Mesenteric fat pad (tissue), 1 donor: ENCODE measurements at regions not wholly inside any gene's neighbourhood (a gene's known extent, or its start where the extent isn't known, plus 50 kb on each side); places are given as distances from the start of the nearest gene placed in this dataset.

ENCODE experiments used
- DNase-seq: peaks from one replicate; pipeline ENCODE4 v3.0.0-alpha.2; 2020; ENCODE audit warnings: low spot score
- donor health status: DM: yes; HTN: yes; CAD: no.

- no peak for DNase-seq
Observed at GRCh38 chr12:4056910-4057845, 184.0 kb upstream of the PARP11 start.

DNA sequence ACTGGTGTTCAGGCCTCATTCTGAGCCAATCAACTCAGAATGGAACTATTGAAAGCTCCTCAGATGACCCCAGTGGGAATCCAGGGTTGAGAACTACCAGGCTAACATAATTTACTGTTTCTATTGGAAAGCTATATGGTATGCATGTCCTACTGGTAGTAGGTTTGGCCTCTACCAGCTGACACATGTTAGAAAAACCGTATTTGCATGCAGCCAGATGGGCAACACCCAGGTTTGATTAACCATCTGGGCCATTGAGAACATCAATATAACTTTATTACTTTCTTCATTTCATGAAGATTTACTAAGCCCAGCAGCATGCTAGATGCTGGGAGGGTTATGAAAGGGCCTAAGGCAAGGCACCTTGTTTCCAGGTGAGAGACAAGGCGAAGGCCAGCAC lies 181.4 kb upstream of the PARP11 start:
- no peak for DNase-seq

DNA sequence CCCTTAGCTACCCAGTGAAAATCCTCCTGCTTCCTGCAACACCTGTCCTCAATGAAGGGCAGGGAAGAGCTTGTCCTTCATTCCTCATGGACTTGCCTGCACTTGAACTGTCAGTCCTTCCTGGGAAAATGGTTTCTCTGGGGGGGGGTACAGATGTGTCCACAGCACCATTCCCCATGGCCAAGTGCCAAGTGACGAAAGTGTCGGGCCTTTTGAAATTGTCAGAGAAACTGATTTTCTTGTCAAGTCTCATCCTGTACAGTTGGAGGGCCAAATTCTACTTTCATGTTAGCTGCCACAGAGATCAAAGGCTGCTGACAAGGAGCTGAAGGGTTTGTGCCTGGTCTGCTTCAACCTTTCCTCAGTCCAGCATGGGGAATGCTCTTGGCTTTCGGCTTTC lies 179.5 kb upstream of the PARP11 start:
- DNase-seq = no peak

DNA sequence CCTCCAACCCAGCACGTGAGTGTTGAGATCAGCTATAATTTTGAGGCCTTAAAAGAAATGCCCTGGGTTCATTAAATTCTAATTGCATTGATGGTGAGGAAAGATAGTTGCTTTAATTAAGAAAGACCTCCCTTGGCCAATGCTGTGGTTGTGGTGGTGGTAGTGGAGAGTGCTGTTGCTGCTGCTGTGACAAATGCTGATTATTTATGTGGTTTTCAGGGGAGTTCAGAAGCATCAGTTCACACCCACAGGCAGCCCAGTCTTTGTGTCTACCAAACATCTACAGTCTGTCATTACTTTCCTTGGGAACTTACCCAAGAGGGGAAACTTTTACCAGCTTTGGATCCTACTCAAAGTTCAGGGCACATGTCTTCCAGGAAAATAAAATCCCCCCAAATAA lies 178.4 kb upstream of the PARP11 start:
- DNase-seq = no peak

DNA sequence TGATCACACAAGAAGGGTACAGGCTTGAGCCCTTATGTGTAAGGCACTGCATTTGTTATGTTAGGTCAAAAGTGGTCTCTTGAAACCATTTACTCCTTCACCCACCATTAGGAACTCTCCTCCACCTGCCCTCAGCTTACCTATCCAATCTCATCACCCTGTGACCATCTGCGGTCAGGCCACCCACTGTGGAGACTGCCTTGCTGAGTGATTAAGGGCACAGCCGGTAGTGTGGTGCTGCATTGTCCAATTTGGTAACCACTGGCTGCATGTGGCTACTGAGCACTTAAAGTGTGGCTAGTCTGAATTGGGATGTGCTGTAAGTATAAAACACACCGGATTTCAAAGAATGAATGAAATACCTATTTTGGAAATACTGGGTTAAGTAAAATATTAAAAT lies 177.1 kb upstream of the PARP11 start:
- no peak for DNase-seq

DNA sequence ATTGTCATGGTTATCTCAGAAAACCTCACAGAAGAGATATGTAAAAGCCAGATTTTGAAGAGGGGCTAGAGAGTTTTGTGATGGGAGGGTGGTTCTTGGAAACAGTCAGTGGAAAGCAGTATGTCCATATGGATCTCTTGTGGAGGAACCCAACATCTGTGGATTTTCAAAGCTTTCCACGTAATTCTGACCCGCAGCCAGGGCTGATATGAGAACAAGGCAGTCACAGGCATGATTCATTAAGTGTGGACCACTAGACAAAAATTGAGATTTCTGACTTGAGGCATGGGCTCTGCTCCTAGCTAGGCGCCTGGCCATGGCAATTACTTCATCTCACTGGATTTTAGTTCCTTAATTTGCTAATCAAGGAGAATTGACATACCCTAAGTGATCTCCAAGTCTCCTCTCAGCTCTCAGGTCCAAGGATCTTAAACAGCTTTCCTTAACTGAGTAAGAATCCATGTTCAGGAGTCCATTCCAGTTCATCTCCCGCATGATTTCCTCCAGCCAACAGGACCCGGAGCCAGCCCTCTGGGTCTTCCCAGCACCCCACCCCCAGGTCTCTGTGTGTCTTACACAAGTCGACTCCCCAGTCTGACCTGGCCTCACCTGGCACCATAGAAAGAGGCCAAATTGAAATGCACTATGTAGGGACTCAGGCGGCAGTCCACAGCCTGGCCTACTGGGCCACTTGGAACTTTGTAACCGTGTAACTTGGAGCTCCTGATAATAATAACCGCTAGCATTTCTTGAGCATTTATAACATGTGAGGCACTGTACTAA lies 176.3 kb upstream of the PARP11 start:
- DNase-seq = no peak

DNA sequence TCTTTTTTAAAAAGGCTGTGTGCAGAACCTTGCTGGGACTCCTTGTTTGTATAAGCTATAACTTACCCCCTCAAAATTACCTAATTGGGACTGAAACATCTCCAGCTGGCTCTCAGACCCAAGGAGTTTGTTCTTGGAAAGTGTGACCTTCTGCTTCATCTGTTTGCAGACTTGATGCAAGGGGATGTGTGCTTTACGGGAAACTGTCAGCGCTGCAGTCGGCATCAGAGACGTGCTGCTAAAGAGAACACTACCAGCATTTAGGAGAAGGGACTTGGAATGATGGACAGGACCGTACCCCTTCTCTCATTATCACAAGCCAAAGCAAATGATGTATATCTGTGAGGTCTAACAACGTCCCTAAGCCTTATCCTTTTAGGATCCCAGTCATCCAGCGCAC lies 174.2 kb upstream of the PARP11 start:
- DNase-seq = no peak

DNA sequence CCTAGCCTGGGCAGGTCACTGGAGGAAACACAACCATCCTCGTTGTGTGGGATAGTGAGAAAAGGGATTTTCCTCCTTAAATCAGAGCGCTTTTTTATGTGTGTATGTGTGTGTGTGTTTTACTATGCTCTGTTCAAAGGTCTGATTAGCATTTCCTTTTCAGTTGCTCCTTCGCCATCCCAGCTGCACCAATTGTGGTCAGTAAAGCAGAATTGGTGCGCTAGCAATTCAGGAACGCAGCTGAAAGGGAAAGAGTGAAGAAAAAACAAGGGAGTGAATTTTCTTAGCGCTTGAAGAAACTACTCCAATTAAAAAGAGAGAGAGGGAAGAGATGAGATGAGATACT lies 173.3 kb upstream of the PARP11 start:
- DNase-seq = no peak

DNA sequence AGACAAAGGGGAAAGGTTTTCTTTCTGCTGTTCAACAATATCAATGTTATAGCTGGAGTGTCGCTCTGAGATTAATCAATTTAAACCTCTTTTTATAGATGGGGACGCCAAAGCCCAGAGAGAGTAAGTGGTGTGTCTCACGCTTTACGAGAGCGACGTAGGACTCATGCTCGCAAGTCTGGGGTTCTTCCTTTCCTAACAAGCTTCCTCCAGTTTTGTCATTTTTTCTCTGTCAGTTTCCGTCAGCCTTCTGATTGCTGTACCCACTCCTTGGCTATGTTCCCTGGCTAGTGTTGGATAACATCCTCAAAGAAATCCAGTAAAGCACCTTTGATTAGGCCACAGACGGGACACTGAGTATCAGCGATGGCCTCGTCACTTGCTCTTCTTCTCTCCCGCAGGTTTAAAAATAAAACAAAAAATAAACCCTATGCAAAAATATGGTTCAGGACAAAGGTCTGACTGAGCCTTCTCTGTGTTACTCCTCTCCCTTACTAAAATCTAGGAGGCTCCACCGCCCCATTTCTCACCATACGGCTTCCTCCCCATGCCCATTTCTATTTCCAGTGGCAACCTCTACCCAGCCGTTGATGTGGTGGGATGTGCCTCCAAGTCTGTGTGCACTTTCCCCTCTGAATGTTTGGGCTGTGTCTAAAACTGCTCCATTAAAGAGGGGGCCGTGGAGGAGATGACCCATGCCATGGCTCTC lies 172.7 kb upstream of the PARP11 start:
- no peak for DNase-seq

DNA sequence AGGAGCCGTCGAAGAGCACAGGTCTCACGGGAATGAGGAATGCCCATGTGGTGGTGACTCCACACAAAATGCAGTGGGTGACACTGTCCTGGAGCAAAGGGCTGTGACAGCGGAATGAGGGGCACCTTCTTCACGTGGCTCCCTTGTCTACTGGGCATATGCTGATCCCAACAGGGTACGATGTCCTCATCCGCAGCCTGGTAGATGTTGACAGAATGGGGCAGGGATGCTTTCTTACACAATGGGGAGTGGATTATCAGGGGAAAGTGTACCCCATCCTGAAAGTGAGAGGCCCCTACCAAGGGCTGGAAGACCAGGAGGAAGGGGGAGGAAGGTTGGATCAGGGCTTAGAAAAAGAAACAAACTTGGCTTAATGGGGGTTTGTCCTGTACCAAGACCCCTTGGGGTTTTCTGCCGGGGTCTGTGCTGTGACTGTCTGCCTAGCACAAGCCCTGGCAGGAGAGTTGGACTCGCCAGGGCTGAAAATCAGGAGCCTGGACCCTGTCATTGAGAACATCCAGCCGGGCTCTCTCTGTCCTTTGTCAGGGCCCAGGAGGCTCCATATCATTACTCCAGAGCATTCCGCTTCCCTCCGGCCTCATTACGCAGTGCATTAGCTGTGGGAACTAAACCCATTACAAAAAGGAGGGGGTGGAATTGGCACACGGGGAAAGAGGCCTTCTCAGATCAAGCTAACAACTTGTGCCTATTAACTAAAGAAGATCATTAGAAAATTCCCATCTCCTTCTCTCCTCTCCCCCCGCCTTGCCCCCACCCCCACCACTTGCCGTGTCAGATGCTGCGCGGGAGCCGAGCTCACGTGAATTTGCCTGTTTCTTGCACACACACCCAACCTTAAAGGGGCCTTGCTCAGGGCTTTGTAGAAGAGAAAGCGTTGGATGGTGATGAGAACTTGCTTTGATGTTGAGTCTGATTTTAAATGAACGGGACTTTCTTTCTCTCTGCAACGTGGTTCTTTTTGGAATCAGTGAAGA lies 171.8 kb upstream of the PARP11 start:
- no peak for DNase-seq

DNA sequence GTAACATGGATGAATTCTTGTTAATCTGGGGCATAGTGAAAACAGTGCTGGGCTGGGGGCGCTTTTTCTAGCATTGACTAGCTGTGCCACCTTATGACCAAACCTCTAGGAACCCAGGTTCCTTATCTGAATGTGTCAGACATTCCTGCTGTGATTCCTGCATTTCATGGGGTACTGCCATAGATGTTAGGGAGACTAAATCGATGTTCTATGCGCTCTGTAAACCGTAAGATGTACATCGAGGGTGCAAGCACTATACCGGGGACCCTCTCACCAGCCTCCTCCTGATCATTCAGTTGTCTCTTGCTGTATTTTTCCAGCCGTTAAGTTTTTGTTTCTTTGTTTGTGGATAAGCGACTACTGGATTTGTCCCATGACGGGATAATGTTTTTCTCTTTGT lies 170.9 kb upstream of the PARP11 start:
- DNase-seq = no peak

DNA sequence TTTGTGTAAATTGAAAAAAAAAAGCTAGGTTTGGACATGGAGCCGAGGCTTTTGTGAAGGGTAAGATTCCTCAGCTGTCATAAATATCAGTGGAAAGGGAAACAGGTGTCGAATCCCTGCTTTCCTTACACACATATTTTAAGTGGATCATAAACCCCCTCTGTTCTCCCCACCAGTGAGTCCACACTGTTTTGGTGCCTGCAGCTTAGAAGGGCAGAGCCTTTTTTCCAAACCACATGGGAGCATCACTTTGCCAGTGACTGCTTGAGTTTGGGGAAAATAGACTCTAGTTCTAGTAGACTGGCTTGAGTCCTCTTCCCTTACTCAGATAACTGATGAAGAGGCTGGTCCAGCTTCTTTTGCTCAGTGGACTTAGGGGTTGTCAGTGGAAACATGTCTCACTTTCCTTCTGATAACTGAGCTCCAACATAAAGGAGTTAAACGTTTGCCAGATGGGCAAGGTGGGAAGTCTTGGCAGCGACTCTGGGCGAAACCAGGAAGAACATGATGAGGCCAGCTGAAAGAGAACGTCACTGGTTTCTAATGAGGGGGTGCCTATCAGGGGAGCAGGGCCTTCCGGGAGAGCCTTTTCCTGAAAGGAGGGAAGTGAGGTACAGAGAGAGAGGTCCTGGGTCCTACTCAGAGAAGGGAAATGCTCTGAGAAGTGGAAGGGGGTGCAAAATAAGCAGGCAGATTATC lies 168.1 kb upstream of the PARP11 start:
- DNase-seq = no peak

DNA sequence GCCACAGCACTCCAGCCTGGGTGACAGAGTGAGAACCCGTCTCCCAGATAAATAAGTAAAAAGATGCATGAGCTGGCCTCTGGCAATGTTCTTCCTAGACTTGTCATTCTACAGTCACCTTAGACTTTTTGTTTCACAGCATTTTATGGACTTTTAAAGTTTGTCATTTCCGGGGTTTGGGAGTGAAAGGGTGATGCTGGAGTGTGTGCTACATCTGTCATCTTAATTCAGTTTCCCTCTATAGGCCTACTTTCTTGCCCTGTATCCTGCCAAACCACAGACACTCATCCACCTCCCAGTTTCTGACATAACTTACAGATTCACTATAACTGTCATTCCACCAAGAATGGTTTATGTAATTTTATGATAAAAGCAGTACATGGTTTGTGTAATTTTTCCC lies 166.7 kb upstream of the PARP11 start:
- DNase-seq = no peak

- DNase-seq = no peak
Observed at GRCh38 chr12:4037747-4038312, 164.6 kb upstream of the PARP11 start.

GRCh38 chr12:4036671-4037271 lies 163.6 kb upstream of the PARP11 start:
- DNase-seq = no peak

DNA sequence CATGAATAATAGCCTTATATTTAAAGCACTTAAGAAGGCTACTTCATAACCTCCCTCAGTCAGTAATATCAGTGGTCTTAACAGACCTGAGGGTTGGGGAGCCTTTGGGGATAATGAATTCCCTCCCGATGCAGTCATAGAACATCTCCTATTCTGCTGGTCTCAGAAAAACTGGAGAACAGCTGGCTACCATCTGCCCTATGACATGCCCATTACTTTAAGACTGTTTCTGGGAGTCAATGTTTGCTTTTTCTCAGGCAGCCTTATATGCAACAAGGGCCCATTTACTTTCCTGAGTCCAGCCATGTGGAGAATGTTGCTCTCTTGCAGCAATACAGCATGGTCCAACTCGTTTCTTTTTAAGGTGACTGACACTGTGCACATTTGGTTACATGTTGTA lies 161.7 kb upstream of the PARP11 start:
- no peak for DNase-seq

DNA sequence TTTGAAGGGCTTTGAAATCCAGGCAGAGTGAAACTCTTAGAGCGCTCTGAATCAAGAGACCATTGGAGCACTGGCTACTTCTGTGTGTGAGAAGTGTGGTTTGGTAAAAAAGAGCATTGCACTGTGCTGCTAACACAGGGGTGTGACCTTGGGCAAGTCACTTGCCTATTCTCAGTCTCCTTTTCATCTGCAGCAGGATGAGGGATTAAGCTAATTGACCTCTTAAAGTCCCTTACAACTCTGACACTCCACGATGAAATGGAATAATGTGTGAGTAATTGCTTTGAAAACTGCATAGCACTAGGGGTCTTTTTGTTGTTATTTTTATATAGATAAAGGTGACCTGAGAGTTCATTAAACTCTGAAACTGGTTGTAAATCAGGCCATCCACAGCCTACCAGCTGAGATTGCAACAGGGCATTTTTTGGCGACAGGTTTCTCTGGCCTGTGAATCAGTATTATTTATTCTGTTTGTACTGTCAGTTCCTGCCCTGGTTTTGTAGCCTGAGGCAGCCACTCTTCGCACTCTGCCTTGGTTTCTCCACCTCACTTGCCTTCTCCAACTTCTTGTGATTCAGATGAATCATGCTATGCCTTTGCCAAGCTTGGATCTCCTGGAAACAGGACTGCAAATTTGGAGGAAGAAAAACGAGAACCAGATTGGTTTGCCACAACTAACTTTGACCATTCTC lies 159.9 kb upstream of the PARP11 start:
- DNase-seq = no peak

DNA sequence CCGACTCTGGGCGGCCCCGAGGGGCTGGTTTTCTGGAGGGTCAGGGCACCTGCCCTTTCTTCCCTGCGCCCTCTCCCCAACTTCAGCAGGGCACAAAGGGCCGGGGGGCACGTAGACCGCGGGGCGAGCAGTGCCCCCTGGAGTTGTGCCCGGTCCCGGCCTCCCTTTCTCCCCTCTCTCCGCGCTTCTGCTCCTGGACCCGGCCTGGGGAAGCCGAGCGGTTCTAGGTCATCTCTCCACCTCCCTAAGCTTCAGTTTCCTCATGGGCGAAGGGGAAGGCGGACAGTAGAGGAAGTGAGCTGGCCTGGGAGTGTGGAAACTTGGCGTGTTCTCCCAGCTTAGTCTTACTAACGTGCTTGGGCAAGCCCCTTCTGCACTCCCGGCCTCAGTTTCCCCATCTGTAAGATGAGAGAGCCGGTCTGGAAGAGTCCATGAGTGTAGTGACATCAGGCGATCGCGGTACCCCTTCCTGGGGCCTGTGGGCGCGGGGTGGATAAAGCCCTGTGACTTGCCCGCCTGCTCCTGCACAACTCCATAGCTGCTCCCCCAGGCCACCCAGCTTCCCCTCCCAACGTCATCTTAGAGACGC lies 158.6 kb upstream of the PARP11 start:
- no peak for DNase-seq
